Fibroblast of lung (primary cell): ENCODE measurements at regions not wholly inside any gene's neighbourhood (a gene's known extent, or its start where the extent isn't known, plus 50 kb on each side); places are given as distances from the start of the nearest gene placed in this dataset.

Experiments
- DNase-seq, 2 donors: peaks; one replicate each; pipeline versions ENCODE4 v3.0.0 to v3.0.0-alpha.2; 2010; ENCODE audit warnings: low read depth in 2 of 2
- H2AFZ ChIP-seq: 2 replicates; pipeline ENCODE4 v1.5.1; 2012; ENCODE audit warnings: low read length, control low read depth, inconsistent platforms
- H3K27ac ChIP-seq: 2 replicates; pipeline ENCODE4 v1.5.1; 2011; ENCODE audit warnings: low read length, control low read depth; ENCODE audit not compliant: insufficient read depth
- H3K27me3 ChIP-seq: 2 replicates; pipeline ENCODE4 v1.5.1; 2011; ENCODE audit warnings: mild to moderate bottlenecking, low read length; ENCODE audit not compliant: control insufficient read depth, insufficient read depth
- H3K36me3 ChIP-seq: 2 replicates; pipeline ENCODE4 v1.5.1; 2011; ENCODE audit warnings: low read length; ENCODE audit not compliant: control insufficient read depth, insufficient read depth
- H3K4me1 ChIP-seq: 2 replicates; pipeline ENCODE4 v1.5.1; 2011; ENCODE audit warnings: low read length; ENCODE audit not compliant: control insufficient read depth, insufficient read depth; ENCODE audit errors: extremely low read depth
- H3K4me2 ChIP-seq: 2 replicates; pipeline ENCODE4 v1.5.1; 2011; ENCODE audit warnings: low read length, control low read depth; ENCODE audit not compliant: insufficient read depth; ENCODE audit errors: extremely low read depth
- H3K4me3 ChIP-seq, 4 experiments: fragments of 200-600 bp in 1 of 4; sonication (generic) in 1 of 4; replicated peaks in 1 of 4; 2 replicates each; pipeline ENCODE4 v1.5.1; 2011 to 2016; ENCODE audit warnings: low read length in 4 of 4, low read depth in 3 of 4, mild to moderate bottlenecking in 3 of 4, control low read depth in 2 of 4, inconsistent platforms in 1 of 4, mixed read lengths in 1 of 4; ENCODE audit not compliant: insufficient read depth in 1 of 4; ENCODE audit errors: control extremely low read depth in 1 of 4
- H3K79me2 ChIP-seq: 2 replicates; pipeline ENCODE4 v1.5.1; 2012; ENCODE audit warnings: mild to moderate bottlenecking, low read length, inconsistent platforms; ENCODE audit not compliant: control insufficient read depth, insufficient read depth
- H3K9ac ChIP-seq: 2 replicates; pipeline ENCODE4 v1.5.1; 2011; ENCODE audit warnings: mild to moderate bottlenecking, low read length, control low read depth; ENCODE audit not compliant: insufficient read depth
- H3K9me3 ChIP-seq: 2 replicates; pipeline ENCODE4 v1.5.1; 2012; ENCODE audit warnings: low read depth, low read length; ENCODE audit not compliant: control insufficient read depth, insufficient read depth
- H4K20me1 ChIP-seq: 2 replicates; pipeline ENCODE4 v1.5.1; 2011; ENCODE audit warnings: low read length; ENCODE audit not compliant: control insufficient read depth, insufficient read depth; ENCODE audit errors: extremely low read depth
- EZH2 ChIP-seq: IDR thresholded peaks from 2 replicates; pipeline ENCODE4 v1.5.1; 2012; ENCODE audit warnings: low read length, control low read depth, mild to moderate bottlenecking; ENCODE audit errors: missing control alignments
- TF ChIP-seq, protein P1 (sequence below), 2 donors: IDR thresholded peaks in 1 of 2; conservative IDR thresholded peaks in 1 of 2; 1 replicate in 1 of 2; 2 replicates in 1 of 2; pipeline ENCODE4 v1.5.1; 2011 to 2012; ENCODE audit warnings: low read length in 2 of 2, control low read depth in 1 of 2, inconsistent platforms in 1 of 2, low read depth in 1 of 2, mild to moderate bottlenecking in 1 of 2

DNA sequence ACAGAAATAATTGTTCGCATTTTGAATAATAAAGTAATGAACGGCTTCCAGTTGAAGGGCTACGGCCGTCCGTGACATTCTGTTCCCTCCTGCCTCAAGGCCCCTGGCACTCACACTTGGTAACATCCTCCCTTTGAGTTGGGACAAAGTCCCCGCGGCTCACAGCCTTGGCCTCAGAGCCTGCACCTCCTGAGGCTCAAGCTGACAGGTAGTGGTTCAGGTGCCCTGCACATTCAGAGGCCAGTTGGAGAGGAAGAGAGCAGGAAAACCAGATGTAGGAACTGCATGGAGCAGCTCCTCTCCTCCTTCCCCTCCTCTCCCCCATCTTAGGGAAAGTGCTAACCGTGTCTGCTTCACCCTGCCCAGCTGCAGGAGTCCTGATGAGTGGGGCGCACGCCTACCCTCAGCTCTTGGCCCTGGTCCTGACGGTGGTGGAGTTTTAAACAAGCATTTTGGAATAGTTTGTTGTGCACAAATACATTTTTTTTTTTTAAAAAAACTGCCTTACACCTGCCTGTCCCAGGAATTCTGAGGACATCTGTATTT is 393.1 kb downstream of the SMOC2 start:
- Histone ChIP-seq H3K4me2 (no peak overlapping the region), H4K20me1 (no peaks in the 10 kb centered on the region), H3K9ac (no peak overlapping the region), H3K36me3 (no peaks in the 10 kb centered on the region), H3K4me3 (no peak overlapping the region), H3K4me1 (no peaks in the 10 kb centered on the region), H3K27me3 (no peaks in the 10 kb centered on the region), H3K9me3 (no peaks in the 10 kb centered on the region), H3K27ac (no peak overlapping the region), H3K79me2 (no peaks in the 10 kb centered on the region), H2AFZ (no peak overlapping the region)
- TF ChIP-seq EZH2 = no peak
- TF ChIP-seq, protein P1, sequence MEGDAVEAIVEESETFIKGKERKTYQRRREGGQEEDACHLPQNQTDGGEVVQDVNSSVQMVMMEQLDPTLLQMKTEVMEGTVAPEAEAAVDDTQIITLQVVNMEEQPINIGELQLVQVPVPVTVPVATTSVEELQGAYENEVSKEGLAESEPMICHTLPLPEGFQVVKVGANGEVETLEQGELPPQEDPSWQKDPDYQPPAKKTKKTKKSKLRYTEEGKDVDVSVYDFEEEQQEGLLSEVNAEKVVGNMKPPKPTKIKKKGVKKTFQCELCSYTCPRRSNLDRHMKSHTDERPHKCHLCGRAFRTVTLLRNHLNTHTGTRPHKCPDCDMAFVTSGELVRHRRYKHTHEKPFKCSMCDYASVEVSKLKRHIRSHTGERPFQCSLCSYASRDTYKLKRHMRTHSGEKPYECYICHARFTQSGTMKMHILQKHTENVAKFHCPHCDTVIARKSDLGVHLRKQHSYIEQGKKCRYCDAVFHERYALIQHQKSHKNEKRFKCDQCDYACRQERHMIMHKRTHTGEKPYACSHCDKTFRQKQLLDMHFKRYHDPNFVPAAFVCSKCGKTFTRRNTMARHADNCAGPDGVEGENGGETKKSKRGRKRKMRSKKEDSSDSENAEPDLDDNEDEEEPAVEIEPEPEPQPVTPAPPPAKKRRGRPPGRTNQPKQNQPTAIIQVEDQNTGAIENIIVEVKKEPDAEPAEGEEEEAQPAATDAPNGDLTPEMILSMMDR (conservative IDR thresholded peaks at IDR 0.05 in 1 of 2, IDR thresholded peaks at IDR 0.05 in 1 of 2; ENCODE audit: low read depth in 1 of 2, low read length in 2 of 2) = no peak
- no peak for DNase-seq

GRCh38 chr6:168828800-168829199 is 387.8 kb downstream of the SMOC2 start:
- peak in 1 of 2 donors; percentile 17 for DNase-seq
- H2AFZ ChIP-seq = no peak overlapping the region

DNA sequence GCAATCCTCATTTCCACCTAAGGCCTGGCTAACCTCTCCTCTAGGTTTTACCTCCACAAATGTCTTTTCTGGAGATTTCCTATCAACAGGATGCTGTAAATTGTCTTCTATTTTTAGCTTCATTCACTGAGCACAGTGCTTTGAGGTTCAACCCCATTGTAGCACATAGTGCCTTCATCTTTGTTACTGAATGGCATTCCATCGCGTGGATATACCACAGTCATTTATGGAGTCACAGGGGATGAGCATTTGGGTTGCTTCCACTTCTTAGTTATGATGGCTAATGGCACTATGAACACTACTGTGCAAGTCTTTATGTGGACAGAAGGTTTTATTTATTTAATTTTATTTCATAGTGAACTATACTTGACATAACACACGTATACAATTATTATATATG is 387.1 kb downstream of the SMOC2 start:
- no peak overlapping the region for H3K4me2 ChIP-seq
- H3K27me3 ChIP-seq = no peaks in the 10 kb centered on the region
- no peak for TF ChIP-seq EZH2
- TF ChIP-seq, protein P1 (conservative IDR thresholded peaks at IDR 0.05 in 1 of 2, IDR thresholded peaks at IDR 0.05 in 1 of 2; ENCODE audit: low read depth in 1 of 2, low read length in 2 of 2) = no peak
- DNase-seq = no peak
- no peak overlapping the region for H3K27ac ChIP-seq
- no peak overlapping the region for H3K9ac ChIP-seq
- no peaks in the 10 kb centered on the region for H4K20me1 ChIP-seq
- no peaks in the 10 kb centered on the region for H3K4me1 ChIP-seq
- H3K4me3 ChIP-seq = no peak overlapping the region
- no peaks in the 10 kb centered on the region for H3K36me3 ChIP-seq
- H3K9me3 ChIP-seq = no peaks in the 10 kb centered on the region
- no peak overlapping the region for H2AFZ ChIP-seq
- H3K79me2 ChIP-seq = no peaks in the 10 kb centered on the region

More at GRCh38 chr6:168828800-168829199, 387.8 kb downstream of the SMOC2 start:
- H3K4me1 ChIP-seq = no peaks in the 10 kb centered on the region
- H3K79me2 ChIP-seq = no peaks in the 10 kb centered on the region
- H3K4me2 ChIP-seq = no peak overlapping the region
- no peaks in the 10 kb centered on the region for H3K36me3 ChIP-seq
- H3K9ac ChIP-seq = no peak overlapping the region
- no peaks in the 10 kb centered on the region for H3K9me3 ChIP-seq
- H3K27me3 ChIP-seq = no peaks in the 10 kb centered on the region
- H4K20me1 ChIP-seq = no peaks in the 10 kb centered on the region
- no peak overlapping the region for H3K4me3 ChIP-seq
- TF ChIP-seq, protein P1 (conservative IDR thresholded peaks at IDR 0.05 in 1 of 2, IDR thresholded peaks at IDR 0.05 in 1 of 2; ENCODE audit: low read depth in 1 of 2, low read length in 2 of 2) = no peak
- no peak for TF ChIP-seq EZH2
- H3K27ac ChIP-seq = no peak overlapping the region
